CD4-positive, alpha-beta T cell treated with Interleukin-4 for 4 hours (primary cell): ENCODE measurements at regions not wholly inside any gene's neighbourhood (a gene's known extent, or its start where the extent isn't known, plus 50 kb on each side); places are given as distances from the start of the nearest gene placed in this dataset.

Source experiments
- DNase-seq: peaks from one replicate; pipeline ENCODE4 v3.0.0-alpha.2; 2020

- no peak for DNase-seq
These were observed 696.7 kb downstream of the DHX35 start for GRCh38 chr20:39658662-39659409.

GRCh38 chr20:39654171-39654570, 692.0 kb downstream of the DHX35 start:
- no peak for DNase-seq

- no peak for DNase-seq
These were observed 689.6 kb downstream of the DHX35 start for GRCh38 chr20:39651645-39652325.

- no peak for DNase-seq
These were observed 684.8 kb downstream of the DHX35 start for GRCh38 chr20:39646874-39647413.

GRCh38 chr20:39645131-39645530, 683.0 kb downstream of the DHX35 start:
- no peak for DNase-seq

GRCh38 chr20:39643292-39643691, 681.1 kb downstream of the DHX35 start:
- no peak for DNase-seq

GRCh38 chr20:39641423-39641822, 679.3 kb downstream of the DHX35 start:
- DNase-seq = no peak

GRCh38 chr20:39640147-39640546, 678.0 kb downstream of the DHX35 start:
- no peak for DNase-seq

- DNase-seq = no peak
These were observed 676.6 kb downstream of the DHX35 start for GRCh38 chr20:39638731-39639130.

GRCh38 chr20:39633689-39634088, 671.5 kb downstream of the DHX35 start:
- no peak for DNase-seq

- DNase-seq = no peak
These were observed 670.6 kb downstream of the DHX35 start for GRCh38 chr20:39632757-39633156.

GRCh38 chr20:39632176-39632575, 670.0 kb downstream of the DHX35 start:
- DNase-seq = no peak

GRCh38 chr20:39631557-39631956, 669.4 kb downstream of the DHX35 start:
- DNase-seq = no peak

GRCh38 chr20:39630215-39630908, 668.2 kb downstream of the DHX35 start:
- DNase-seq = no peak

GRCh38 chr20:39627765-39628164, 665.6 kb downstream of the DHX35 start:
- no peak for DNase-seq

GRCh38 chr20:39624316-39624715, 662.2 kb downstream of the DHX35 start:
- DNase-seq = no peak

- DNase-seq = no peak
These were observed 661.6 kb downstream of the DHX35 start for GRCh38 chr20:39623584-39624234.

GRCh38 chr20:39619271-39619785, 657.2 kb downstream of the DHX35 start:
- no peak for DNase-seq

- DNase-seq = no peak
These were observed 649.8 kb downstream of the DHX35 start for GRCh38 chr20:39611901-39612300.

GRCh38 chr20:39607141-39607540, 645.0 kb downstream of the DHX35 start:
- DNase-seq = no peak

GRCh38 chr20:39605908-39606307, 643.8 kb downstream of the DHX35 start:
- no peak for DNase-seq

- DNase-seq = no peak
These were observed 643.2 kb downstream of the DHX35 start for GRCh38 chr20:39605361-39605760.

GRCh38 chr20:39603219-39603618, 641.1 kb downstream of the DHX35 start:
- no peak for DNase-seq
